Retinal pigment epithelial cell (primary cell): ENCODE measurements at regions not wholly inside any gene's neighbourhood (a gene's known extent, or its start where the extent isn't known, plus 50 kb on each side); places are given as distances from the start of the nearest gene placed in this dataset.

Experiments
- DNase-seq: peaks from one replicate; pipeline ENCODE4 v3.0.0-alpha.2; 2010; ENCODE audit warnings: low read depth
- H3K4me3 ChIP-seq: 2 replicates; pipeline ENCODE4 v1.5.1; 2011; ENCODE audit warnings: mild to moderate bottlenecking, low read length, control low read depth, moderate library complexity
- CTCF ChIP-seq: conservative IDR thresholded peaks from 2 replicates; pipeline ENCODE4 v1.5.1; 2011; ENCODE audit warnings: low read depth, low read length, control low read depth, inconsistent platforms

GRCh38 chr3:43995547-43996378 is 245.9 kb upstream of the TOPAZ1 start:
- no peak for DNase-seq
- H3K4me3 ChIP-seq: peak overlapping the region; percentile 31
- no peak for TF ChIP-seq CTCF

GRCh38 chr3:43996379-43997301 is 245.0 kb upstream of the TOPAZ1 start:
- peak overlapping the region; percentile 20 for H3K4me3 ChIP-seq
- TF ChIP-seq CTCF: peak; percentile 29
- DNase-seq: no peak

- peak overlapping the region; percentile 20 for H3K4me3 ChIP-seq
- TF ChIP-seq CTCF: no peak
- no peak for DNase-seq
These were observed 244.4 kb upstream of the TOPAZ1 start for GRCh38 chr3:43997316-43997715.

- no peak for TF ChIP-seq CTCF
- no peak for DNase-seq
- H3K4me3 ChIP-seq: peak overlapping the region; percentile 61
These were observed 243.8 kb upstream of the TOPAZ1 start for GRCh38 chr3:43997788-43998369.

GRCh38 chr3:43998370-43998835 is 243.3 kb upstream of the TOPAZ1 start:
- DNase-seq: no peak
- H3K4me3 ChIP-seq: peak overlapping the region; percentile 61
- no peak for TF ChIP-seq CTCF

GRCh38 chr3:43998836-43999727 is 242.6 kb upstream of the TOPAZ1 start:
- DNase-seq: no peak
- no peak for TF ChIP-seq CTCF
- H3K4me3 ChIP-seq: peak overlapping the region; percentile 61
